Neural cell (in vitro differentiated cells): ENCODE measurements at regions not wholly inside any gene's neighbourhood (a gene's known extent, or its start where the extent isn't known, plus 50 kb on each side); places are given as distances from the start of the nearest gene placed in this dataset.

Experiments used
- EP300 ChIP-seq: fragments of 450-650 bp; conservative IDR thresholded peaks from 2 replicates; pipeline ENCODE4 v1.6.1; 2014; ENCODE audit warnings: antibody characterized with exemption, mild to moderate bottlenecking, moderate library complexity; ENCODE audit not compliant: poor library complexity, severe bottlenecking
- EZH2 ChIP-seq: fragments of 200-600, 300-800 bp; shearing (Covaris generic), sonication (generic); IDR thresholded peaks from 2 replicates; pipeline ENCODE4 v1.6.1; 2014; ENCODE audit warnings: antibody characterized with exemption, low read length, borderline replicate concordance, mild to moderate bottlenecking; ENCODE audit not compliant: insufficient read depth, poor library complexity, severe bottlenecking
- POLR2AphosphoS5 ChIP-seq: IDR thresholded peaks from 2 replicates; pipeline ENCODE4 v1.6.1; 2012
- REST ChIP-seq: IDR thresholded peaks from 2 replicates; pipeline ENCODE4 v1.6.1; 2012; ENCODE audit warnings: borderline replicate concordance
- SMC3 ChIP-seq: fragments of 450-650 bp; conservative IDR thresholded peaks from 2 replicates; pipeline ENCODE4 v1.6.1; 2014; ENCODE audit warnings: antibody characterized with exemption, mild to moderate bottlenecking, moderate library complexity; ENCODE audit not compliant: poor library complexity
- TF ChIP-seq, protein P1 (sequence below): fragments of 450-650 bp; IDR thresholded peaks from 2 replicates; pipeline ENCODE4 v1.5.1; 2014; ENCODE audit warnings: antibody characterized with exemption, mild to moderate bottlenecking, moderate library complexity; ENCODE audit not compliant: poor library complexity, severe bottlenecking

- TF ChIP-seq, protein P1, sequence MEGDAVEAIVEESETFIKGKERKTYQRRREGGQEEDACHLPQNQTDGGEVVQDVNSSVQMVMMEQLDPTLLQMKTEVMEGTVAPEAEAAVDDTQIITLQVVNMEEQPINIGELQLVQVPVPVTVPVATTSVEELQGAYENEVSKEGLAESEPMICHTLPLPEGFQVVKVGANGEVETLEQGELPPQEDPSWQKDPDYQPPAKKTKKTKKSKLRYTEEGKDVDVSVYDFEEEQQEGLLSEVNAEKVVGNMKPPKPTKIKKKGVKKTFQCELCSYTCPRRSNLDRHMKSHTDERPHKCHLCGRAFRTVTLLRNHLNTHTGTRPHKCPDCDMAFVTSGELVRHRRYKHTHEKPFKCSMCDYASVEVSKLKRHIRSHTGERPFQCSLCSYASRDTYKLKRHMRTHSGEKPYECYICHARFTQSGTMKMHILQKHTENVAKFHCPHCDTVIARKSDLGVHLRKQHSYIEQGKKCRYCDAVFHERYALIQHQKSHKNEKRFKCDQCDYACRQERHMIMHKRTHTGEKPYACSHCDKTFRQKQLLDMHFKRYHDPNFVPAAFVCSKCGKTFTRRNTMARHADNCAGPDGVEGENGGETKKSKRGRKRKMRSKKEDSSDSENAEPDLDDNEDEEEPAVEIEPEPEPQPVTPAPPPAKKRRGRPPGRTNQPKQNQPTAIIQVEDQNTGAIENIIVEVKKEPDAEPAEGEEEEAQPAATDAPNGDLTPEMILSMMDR = no peak
- TF ChIP-seq EZH2 (no peak), POLR2AphosphoS5 (no peak), SMC3 (no peak), EP300 (no peak), REST (no peak)
Measured at GRCh38 chr13:84380866-84381265, 498.6 kb upstream of the SLITRK1 start.
